ENCODE measurements at regions not wholly inside any gene's neighbourhood (a gene's known extent, or its start where the extent isn't known, plus 50 kb on each side); places are given as distances from the start of the nearest gene placed in this dataset.

DNA sequence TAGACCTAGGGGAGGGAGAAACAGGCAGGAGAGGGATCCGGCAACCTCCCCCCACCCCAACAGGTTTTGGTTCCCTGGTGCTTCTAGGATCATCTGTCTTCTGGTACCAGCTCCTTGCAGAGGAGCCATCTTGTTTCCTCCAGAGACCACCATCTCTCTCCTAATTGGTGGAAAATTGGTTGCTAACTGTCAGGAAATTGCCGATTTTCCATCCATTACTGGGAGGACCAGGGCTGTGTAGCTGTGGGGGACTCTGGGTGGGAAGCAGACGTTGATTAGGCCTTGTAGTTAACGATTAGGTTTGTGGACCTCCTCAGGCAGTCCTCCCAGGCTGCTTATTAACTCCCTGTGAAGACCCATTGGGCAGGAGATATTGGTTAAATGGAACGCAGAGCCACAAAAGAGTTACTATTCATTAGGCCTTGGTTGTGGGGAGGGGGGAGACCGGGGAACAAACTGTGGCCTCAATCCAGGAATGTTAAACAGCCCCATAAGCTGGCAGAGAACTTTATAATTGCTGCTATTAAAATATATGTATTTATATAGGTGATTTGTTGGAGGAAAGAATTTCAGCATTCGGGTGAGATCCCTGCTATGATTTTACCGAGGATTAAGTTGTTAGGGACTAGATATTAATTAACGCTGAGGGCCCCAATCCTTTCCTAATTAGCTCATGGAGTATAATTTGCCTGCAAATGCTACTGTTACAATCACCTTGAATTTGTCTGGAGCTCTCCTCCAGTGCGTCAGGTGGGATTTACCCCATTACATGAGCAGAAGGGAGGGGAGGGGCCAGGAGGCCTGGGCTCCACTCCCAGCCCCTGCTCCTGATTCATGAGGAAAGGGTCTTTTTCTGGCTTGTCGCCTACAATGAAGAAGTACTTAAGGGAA, 61.2 kb upstream of the TRABD2B start:
- H3K27me3 Mint-ChIP-seq: peaks cover 45% of the 10 kb centered on the region
- H3K9me3 Mint-ChIP-seq: no peaks in the 10 kb centered on the region
- TF ChIP-seq, protein P1, sequence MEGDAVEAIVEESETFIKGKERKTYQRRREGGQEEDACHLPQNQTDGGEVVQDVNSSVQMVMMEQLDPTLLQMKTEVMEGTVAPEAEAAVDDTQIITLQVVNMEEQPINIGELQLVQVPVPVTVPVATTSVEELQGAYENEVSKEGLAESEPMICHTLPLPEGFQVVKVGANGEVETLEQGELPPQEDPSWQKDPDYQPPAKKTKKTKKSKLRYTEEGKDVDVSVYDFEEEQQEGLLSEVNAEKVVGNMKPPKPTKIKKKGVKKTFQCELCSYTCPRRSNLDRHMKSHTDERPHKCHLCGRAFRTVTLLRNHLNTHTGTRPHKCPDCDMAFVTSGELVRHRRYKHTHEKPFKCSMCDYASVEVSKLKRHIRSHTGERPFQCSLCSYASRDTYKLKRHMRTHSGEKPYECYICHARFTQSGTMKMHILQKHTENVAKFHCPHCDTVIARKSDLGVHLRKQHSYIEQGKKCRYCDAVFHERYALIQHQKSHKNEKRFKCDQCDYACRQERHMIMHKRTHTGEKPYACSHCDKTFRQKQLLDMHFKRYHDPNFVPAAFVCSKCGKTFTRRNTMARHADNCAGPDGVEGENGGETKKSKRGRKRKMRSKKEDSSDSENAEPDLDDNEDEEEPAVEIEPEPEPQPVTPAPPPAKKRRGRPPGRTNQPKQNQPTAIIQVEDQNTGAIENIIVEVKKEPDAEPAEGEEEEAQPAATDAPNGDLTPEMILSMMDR (conservative IDR thresholded peaks at IDR 0.05): no peak
- H3K4me1 Mint-ChIP-seq (ENCODE audit: unreplicated experiment): peaks cover 16% of the 10 kb centered on the region
- H3K36me3 Mint-ChIP-seq: no peaks in the 10 kb centered on the region
- no peak overlapping the region for H3K4me3 Mint-ChIP-seq
- H3K27ac Mint-ChIP-seq: no peak overlapping the region
- no peak for DNase-seq (ENCODE audit: extremely low spot score, unreplicated experiment)

DNA sequence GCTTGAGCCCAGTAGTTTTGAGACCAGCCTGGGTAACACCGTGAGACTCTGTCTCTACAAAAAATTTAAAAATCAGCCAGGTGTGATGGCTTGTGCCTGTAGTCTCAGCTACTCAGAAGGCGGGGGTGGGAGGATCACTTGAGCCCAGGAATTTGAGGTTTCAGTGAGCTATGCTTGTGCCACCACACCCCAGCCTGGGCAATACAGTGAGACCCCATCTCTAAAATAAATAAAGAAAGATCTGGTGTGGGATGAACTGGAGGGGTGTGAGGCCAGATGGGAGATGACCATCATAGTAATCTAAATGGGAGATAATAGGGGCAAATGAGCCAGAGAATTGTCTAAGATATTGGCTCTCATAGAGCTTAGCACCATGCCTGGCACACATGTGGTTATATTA, 60.1 kb upstream of the TRABD2B start:
- Mint-ChIP-seq H3K9me3 (no peaks in the 10 kb centered on the region), H3K36me3 (no peaks in the 10 kb centered on the region), H3K27ac (no peak overlapping the region), H3K27me3 (peaks cover 45% of the 10 kb centered on the region), H3K4me1 (ENCODE audit: unreplicated experiment) (peaks cover 22% of the 10 kb centered on the region), H3K4me3 (no peak overlapping the region)
- TF ChIP-seq, protein P1 (conservative IDR thresholded peaks at IDR 0.05): no peak
- no peak for DNase-seq (ENCODE audit: extremely low spot score, unreplicated experiment)

DNA sequence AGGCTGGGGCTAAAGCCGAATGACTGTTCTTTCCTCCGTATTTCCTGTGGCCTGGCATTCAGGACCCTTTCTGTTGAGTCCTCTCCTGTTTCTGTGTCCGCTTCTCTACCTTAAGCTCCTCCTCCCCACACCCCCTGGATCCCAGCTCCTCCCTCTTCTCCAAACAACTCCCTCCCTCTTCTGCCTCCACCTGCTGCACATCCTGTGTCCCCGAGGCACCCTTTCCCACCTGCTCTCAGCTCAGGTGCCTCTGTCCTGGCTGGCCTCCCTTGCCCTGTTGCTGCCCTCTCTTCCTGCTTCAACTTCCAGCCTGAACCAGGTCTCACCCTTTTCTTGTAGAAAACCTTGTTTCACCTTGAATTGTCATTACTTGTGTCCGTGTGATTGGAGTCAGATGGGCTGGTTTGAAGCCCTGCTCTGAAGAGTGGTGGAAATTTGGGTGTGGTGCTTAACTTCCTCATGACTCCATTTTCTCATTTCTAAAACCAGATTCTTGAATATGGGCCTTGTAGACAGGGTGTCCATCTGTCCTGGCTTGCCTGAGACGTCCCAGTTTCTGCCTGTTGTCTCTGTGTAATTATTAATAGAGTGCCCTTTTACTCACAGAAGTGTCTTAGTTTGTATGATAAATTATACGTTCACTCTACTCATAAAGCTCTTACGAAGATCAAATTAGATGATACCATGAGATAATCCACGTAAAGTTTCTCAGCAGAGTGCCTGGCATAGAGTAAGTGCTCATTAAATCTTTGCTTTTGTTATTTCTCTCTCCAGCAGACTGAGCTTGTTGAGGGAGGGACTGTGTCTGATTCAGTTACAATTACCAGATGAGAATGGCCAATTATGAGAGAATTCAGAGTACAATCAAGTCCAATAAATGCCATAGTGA, 58.9 kb upstream of the TRABD2B start:
- Mint-ChIP-seq H3K36me3 (no peaks in the 10 kb centered on the region), H3K4me3 (no peak overlapping the region), H3K27me3 (peaks cover 38% of the 10 kb centered on the region), H3K9me3 (no peaks in the 10 kb centered on the region), H3K27ac (peak overlapping the region; percentile 44), H3K4me1 (ENCODE audit: unreplicated experiment) (peaks cover 22% of the 10 kb centered on the region)
- no peak for DNase-seq (ENCODE audit: extremely low spot score, unreplicated experiment)
- TF ChIP-seq, protein P1 (conservative IDR thresholded peaks at IDR 0.05): no peak

DNA sequence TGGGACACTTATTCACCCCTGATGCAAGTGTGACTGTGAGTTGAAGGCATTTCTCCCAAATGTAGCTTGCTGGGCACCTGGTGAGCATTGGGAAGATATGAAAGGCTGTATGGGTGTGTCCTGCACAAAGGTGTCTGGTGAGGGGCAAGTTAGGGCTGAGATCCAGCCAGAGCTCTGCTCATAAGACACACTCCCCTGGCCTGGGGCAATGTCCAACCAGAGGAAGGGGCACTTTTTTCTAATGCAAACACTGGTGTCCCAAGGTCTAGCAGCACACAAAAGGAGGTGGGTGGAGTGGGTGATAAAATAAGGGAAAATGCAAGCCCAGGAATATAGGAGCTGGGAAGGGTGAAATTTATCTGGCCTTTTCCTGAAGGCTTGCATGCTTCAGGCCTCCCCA, 57.0 kb upstream of the TRABD2B start:
- peaks cover 35% of the 10 kb centered on the region for H3K27me3 Mint-ChIP-seq
- H3K36me3 Mint-ChIP-seq: no peaks in the 10 kb centered on the region
- no peak for DNase-seq (ENCODE audit: extremely low spot score, unreplicated experiment)
- H3K9me3 Mint-ChIP-seq: no peaks in the 10 kb centered on the region
- H3K4me1 Mint-ChIP-seq (ENCODE audit: unreplicated experiment): peaks cover 37% of the 10 kb centered on the region
- no peak overlapping the region for H3K4me3 Mint-ChIP-seq
- no peak overlapping the region for H3K27ac Mint-ChIP-seq
- TF ChIP-seq, protein P1 (conservative IDR thresholded peaks at IDR 0.05): no peak

DNA sequence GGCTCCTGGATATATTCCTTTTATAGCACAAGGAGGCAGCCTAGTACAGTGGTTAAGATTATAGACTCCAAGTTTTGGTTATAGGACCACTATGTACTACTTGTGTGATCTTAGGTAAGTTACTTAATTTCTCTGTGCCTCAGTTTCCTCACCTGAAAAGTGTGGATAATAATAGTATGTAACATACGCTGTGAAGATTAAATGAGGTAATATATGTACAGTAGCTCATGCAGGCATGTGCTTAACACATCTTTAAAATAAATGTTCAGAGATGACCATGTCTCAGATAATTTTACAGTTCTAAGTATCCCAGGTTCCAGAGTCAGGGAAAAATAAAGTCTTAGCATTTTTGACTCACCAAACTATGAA, 55.7 kb upstream of the TRABD2B start:
- H3K4me3 Mint-ChIP-seq: peak overlapping the region; percentile 62
- no peak overlapping the region for H3K27ac Mint-ChIP-seq
- TF ChIP-seq, protein P1 (conservative IDR thresholded peaks at IDR 0.05): no peak
- H3K36me3 Mint-ChIP-seq: no peaks in the 10 kb centered on the region
- peaks cover 47% of the 10 kb centered on the region for H3K4me1 Mint-ChIP-seq (ENCODE audit: unreplicated experiment)
- H3K27me3 Mint-ChIP-seq: peaks cover 35% of the 10 kb centered on the region
- no peak for DNase-seq (ENCODE audit: extremely low spot score, unreplicated experiment)
- H3K9me3 Mint-ChIP-seq: no peaks in the 10 kb centered on the region

Data from type B pancreatic cell (in vitro differentiated cells).